ENCODE measurements at regions not wholly inside any gene's neighbourhood (a gene's known extent, or its start where the extent isn't known, plus 50 kb on each side); places are given as distances from the start of the nearest gene placed in this dataset.

GRCh38 chr14:85319101-85319500, 210.8 kb upstream of the FLRT2 start:
- TF ChIP-seq CTCF (IDR thresholded peaks at IDR 0.05; ENCODE audit: borderline replicate concordance, extremely low read depth, low read length, poor library complexity, severe bottlenecking), result no peak
- no peak for TF ChIP-seq EZH2 (IDR thresholded peaks at IDR 0.05; ENCODE audit: borderline replicate concordance, low read depth, low read length, severe bottlenecking)

All from DND-41 (cell line).